ENCODE measurements at regions not wholly inside any gene's neighbourhood (a gene's known extent, or its start where the extent isn't known, plus 50 kb on each side); places are given as distances from the start of the nearest gene placed in this dataset.

DNA sequence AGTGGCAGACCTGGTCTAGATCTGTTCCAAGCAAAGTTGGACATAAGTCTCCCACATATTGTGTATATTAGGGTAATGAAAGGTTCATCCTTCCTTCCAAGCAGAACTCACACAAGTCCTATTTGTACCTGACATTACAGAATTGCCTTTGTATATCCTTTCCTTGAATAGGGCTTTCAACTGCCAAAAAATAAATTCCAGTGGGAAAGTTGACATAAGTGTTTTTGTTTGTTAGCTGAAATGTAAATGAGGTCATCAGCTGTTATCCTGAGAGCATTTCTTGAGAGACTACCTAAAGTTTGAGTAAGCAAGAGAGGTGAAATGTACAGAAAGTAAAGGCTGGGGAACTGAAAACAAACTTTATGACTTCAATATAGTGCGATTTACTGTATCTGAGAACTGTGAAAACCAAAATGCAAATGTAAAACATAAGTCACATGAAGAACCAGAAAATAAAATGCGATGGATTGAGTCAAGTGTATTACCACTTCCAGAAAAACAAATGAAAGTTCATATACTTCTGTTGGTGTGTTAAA is 527.3 kb upstream of the SEMA3D start:
- no peak overlapping the region for H3K4me3 ChIP-seq (ENCODE audit: low read depth, low read length)
- TF ChIP-seq, protein P1, sequence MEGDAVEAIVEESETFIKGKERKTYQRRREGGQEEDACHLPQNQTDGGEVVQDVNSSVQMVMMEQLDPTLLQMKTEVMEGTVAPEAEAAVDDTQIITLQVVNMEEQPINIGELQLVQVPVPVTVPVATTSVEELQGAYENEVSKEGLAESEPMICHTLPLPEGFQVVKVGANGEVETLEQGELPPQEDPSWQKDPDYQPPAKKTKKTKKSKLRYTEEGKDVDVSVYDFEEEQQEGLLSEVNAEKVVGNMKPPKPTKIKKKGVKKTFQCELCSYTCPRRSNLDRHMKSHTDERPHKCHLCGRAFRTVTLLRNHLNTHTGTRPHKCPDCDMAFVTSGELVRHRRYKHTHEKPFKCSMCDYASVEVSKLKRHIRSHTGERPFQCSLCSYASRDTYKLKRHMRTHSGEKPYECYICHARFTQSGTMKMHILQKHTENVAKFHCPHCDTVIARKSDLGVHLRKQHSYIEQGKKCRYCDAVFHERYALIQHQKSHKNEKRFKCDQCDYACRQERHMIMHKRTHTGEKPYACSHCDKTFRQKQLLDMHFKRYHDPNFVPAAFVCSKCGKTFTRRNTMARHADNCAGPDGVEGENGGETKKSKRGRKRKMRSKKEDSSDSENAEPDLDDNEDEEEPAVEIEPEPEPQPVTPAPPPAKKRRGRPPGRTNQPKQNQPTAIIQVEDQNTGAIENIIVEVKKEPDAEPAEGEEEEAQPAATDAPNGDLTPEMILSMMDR (IDR thresholded peaks at IDR 0.05; ENCODE audit: borderline replicate concordance, insufficient read depth, low read depth, low read length): no peak

DNA sequence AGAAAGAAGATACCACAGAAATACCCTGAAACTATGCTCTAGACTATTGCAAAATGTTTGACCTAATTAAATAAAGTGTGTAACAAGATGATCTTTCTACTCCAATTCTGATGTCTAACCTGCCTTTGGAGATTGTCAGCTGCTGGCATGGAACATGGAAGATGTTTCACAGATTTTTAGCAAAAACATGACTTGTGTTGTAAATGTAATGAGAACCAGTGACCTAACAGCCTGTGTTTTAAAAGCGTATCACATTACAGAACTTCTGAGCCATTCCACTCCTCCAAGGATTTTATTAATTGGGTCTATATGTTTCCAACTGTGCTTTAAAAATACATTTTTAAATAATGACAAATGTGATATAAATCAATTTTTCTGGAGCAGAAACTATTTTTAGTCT is 526.3 kb upstream of the SEMA3D start:
- TF ChIP-seq, protein P1 (IDR thresholded peaks at IDR 0.05; ENCODE audit: borderline replicate concordance, insufficient read depth, low read depth, low read length): no peak
- H3K4me3 ChIP-seq (ENCODE audit: low read depth, low read length): no peak overlapping the region

DNA sequence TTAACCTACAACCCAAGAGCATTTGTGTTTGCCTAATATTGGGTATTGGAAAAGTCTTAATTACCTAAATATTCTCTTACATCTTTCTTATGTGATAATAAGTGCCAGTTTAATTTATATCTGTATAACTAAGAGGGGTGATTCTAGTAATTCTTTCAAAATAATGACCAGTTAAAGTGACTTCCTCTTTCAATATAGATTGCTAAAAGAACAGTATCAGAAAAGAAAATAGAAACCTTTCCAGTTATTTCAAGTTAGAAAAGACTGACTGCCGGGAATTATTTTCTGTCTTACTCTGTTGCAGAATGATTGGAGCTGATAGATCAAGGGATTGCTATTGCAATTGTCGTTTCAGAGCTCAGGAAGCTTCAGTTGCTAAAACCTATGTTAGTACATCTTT is 525.0 kb upstream of the SEMA3D start:
- H3K4me3 ChIP-seq (ENCODE audit: low read depth, low read length): no peak overlapping the region
- TF ChIP-seq, protein P1 (IDR thresholded peaks at IDR 0.05; ENCODE audit: borderline replicate concordance, insufficient read depth, low read depth, low read length): no peak

DNA sequence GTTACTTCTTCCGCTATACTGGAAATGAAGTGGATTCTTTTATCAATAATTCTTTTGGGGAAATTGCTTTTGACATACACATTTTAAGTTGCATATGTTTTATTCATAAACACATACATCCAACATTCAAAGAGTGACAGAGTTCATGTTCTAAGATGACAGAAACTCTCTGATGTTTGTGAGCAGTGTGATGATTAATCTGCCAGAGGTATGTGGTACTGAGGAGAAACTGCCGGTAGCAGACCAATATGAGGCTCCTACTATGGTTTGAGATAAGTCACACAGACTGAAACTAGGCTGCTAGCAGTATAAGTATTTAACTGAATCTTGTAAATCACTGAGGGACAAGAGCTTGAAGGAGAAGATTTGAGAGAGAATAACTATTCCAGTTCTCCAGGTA is 524.1 kb upstream of the SEMA3D start:
- H3K4me3 ChIP-seq (ENCODE audit: low read depth, low read length): no peak overlapping the region
- TF ChIP-seq, protein P1 (IDR thresholded peaks at IDR 0.05; ENCODE audit: borderline replicate concordance, insufficient read depth, low read depth, low read length): no peak

DNA sequence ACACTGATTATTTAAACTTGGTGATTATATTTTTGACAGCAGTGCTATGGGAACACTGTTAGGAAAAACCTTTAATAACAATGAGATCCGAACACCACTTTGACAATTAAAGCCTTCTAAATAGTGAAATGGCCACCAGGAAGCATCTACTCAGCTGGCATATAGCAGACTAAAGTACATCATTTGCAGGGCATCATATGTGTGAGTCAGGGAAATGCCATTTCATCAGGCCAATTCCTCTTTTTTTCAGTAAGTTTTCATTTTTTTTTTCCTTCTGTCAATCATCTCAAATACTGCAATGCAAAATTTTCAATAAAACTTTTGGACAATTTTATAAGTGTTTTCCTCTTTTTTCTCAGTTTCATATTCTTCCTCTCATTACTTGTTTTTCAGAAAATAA is 521.4 kb upstream of the SEMA3D start:
- H3K4me3 ChIP-seq (ENCODE audit: low read depth, low read length): no peak overlapping the region
- TF ChIP-seq, protein P1 (IDR thresholded peaks at IDR 0.05; ENCODE audit: borderline replicate concordance, insufficient read depth, low read depth, low read length): no peak

DNA sequence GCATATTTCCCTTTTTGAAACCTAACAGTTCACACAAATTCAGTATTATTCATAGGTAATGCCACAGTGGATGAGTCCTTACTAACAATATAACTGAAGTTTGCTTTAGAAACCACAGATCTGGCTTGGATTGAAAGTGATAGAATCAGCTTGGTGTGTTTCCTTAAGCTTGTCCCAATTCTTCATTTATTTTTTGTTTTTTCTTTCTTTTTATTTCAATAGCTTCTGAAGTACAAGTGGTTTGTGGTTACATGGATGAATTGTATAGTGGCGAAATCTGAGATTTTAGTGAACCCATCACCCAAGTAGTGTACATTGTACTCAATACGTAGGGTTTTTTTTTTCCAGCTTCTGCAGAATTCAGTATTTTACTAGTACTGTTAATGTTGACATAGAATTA is 518.2 kb upstream of the SEMA3D start:
- no peak overlapping the region for H3K4me3 ChIP-seq (ENCODE audit: low read depth, low read length)
- TF ChIP-seq, protein P1 (IDR thresholded peaks at IDR 0.05; ENCODE audit: borderline replicate concordance, insufficient read depth, low read depth, low read length): no peak

DNA sequence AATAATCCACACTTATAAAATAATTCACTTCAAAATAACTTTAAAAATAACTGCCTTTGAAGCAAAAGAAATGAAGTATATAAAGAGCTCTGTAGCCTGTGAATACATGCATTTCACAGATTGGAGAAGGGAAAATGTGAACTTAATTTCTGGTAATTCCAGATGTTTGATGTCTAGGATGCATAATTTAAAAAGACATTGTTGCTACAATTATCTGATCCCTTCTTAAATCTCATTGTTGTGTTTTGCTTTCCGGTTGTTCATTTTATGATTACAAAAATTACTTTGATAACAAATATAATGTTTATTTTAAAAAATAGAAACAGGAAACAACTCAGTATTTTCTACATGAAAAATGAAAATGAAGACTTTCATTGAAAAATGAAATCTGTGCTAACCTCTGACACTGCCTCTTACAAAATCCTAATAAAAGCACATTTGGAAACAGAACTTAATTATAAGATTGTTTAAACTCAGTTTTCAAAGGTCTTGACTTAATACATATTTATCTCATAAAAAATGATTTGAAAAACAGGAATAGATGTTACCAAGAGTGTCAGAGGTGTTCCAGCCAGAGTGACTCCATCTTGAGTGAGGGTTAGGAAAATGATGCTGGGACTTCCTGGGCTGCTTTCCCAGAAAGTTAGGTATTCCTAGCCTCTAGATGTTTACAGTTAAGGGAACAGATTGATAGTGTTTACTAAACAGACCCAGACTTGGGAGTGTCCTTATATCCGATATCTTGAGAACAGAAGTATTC is 516.6 kb upstream of the SEMA3D start:
- TF ChIP-seq, protein P1 (IDR thresholded peaks at IDR 0.05; ENCODE audit: borderline replicate concordance, insufficient read depth, low read depth, low read length): no peak
- no peak overlapping the region for H3K4me3 ChIP-seq (ENCODE audit: low read depth, low read length)

Data from GM12875 (cell line).